ENCODE measurements at regions not wholly inside any gene's neighbourhood (a gene's known extent, or its start where the extent isn't known, plus 50 kb on each side); places are given as distances from the start of the nearest gene placed in this dataset.

DNA sequence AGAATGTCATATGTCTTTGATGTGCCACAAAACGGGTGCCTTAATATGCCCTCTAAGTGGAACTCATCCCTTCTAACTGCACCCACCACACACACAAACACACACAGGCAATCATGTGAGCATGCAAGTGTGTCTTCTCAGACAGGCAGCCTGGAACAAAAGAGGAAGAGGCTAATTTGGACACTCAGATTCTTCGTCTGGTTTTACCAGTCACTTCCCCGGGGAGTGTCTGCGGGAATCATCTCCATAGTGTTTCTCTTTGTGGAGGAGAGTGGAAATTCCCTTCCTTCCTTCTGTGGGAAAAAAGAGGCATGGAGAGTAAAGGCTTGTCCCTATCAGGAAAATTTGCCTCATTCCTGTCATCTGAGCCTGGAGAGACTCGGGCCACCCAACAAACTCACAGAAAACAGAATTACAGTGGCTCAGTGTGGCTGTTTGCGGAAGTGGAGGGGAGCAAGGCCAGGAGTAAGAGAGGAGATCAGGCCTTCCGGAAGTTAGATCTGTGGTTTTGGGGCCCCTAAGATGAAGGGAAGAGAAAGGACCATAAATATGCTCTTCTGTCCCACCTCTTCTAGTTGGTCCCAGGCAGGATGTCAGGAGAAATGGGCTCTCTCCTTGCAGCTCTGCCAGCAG lies 212.6 kb upstream of the SEMA6D start:
- TF ChIP-seq, protein P1, sequence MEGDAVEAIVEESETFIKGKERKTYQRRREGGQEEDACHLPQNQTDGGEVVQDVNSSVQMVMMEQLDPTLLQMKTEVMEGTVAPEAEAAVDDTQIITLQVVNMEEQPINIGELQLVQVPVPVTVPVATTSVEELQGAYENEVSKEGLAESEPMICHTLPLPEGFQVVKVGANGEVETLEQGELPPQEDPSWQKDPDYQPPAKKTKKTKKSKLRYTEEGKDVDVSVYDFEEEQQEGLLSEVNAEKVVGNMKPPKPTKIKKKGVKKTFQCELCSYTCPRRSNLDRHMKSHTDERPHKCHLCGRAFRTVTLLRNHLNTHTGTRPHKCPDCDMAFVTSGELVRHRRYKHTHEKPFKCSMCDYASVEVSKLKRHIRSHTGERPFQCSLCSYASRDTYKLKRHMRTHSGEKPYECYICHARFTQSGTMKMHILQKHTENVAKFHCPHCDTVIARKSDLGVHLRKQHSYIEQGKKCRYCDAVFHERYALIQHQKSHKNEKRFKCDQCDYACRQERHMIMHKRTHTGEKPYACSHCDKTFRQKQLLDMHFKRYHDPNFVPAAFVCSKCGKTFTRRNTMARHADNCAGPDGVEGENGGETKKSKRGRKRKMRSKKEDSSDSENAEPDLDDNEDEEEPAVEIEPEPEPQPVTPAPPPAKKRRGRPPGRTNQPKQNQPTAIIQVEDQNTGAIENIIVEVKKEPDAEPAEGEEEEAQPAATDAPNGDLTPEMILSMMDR (IDR thresholded peaks at IDR 0.05; ENCODE audit: control extremely low read depth in 1 of 3, insufficient read depth in 1 of 3, low read depth in 1 of 3, low read length in 3 of 3) = no peak
- TF ChIP-seq ZNF274 (IDR thresholded peaks at IDR 0.05; ENCODE audit: borderline replicate concordance, extremely low read depth, low read length) (no peak), CEBPB (IDR thresholded peaks at IDR 0.05; ENCODE audit: low read depth, low read length) (no peak), TBP (IDR thresholded peaks at IDR 0.05; ENCODE audit: low read depth, low read length) (no peak), TAF1 (IDR thresholded peaks at IDR 0.05; ENCODE audit: low read depth, low read length) (no peak), RBBP5 (IDR thresholded peaks at IDR 0.05; ENCODE audit: borderline replicate concordance, low read depth, low read length) (no peak), SP1 (IDR thresholded peaks at IDR 0.05; ENCODE audit: low read depth, low read length) (no peak), BACH1 (IDR thresholded peaks at IDR 0.05; ENCODE audit: low read length) (no peak), SIRT6 (IDR thresholded peaks at IDR 0.05; ENCODE audit: low read length) (no peak), HDAC2 (IDR thresholded peaks at IDR 0.05; ENCODE audit: borderline replicate concordance in 1 of 2, low read depth in 2 of 2, low read length in 2 of 2) (no peak)

Data from H1 (cell line).